ENCODE measurements at regions not wholly inside any gene's neighbourhood (a gene's known extent, or its start where the extent isn't known, plus 50 kb on each side); places are given as distances from the start of the nearest gene placed in this dataset.

DNA sequence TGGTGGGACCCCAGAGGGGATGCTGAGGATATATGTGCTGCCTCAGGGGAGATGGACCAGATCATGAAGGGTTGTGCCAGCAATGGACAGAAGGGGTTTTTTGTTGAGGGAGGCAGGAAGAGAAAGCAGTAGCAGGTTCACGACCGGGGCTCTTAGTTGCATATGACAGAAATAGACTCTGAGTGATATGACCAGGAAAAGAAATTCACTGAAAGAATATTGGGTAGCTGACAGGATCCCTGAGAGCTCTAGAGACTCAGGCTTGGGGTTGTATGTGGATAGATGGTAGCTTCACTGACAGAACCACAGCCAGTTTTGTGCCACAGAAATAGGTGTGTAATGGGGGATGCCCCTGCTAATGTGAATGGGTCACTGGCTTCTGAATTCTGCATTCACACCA lies 241.6 kb downstream of the ZNF621 start:
- no peak overlapping the region for H3K4me3 ChIP-seq (ENCODE audit: low read depth, low read length)
- DNase-seq: no peak

DNA sequence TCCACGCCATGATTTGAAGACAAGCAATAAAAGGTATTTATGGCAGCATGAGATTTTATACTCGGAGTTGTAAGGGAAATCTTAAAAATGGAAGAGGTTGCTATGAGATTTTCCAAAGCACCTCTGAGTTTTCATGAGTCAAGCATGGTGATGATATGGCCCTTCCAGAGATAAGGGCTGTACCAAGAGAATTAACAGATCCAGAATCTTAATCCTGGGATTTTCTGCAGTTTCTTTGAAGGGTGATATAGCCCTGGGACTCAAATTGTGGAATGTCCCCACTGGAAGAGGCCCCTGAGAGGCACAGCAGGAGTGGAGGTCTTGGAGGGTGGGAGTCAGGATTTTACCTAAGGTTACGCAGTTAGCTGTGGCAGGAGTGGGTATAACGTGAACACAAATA lies 243.3 kb downstream of the ZNF621 start:
- Histone ChIP-seq H3K36me3 (no peaks in the 10 kb centered on the region), H3K9me3 (ENCODE audit: severe bottlenecking) (no peaks in the 10 kb centered on the region), H3K27ac (no peak overlapping the region), H3K27me3 (ENCODE audit: insufficient read depth, low read depth, severe bottlenecking) (peaks cover 3% of the 10 kb centered on the region), H3K4me3 (ENCODE audit: low read depth, low read length) (no peak overlapping the region)
- TF ChIP-seq, protein P1, sequence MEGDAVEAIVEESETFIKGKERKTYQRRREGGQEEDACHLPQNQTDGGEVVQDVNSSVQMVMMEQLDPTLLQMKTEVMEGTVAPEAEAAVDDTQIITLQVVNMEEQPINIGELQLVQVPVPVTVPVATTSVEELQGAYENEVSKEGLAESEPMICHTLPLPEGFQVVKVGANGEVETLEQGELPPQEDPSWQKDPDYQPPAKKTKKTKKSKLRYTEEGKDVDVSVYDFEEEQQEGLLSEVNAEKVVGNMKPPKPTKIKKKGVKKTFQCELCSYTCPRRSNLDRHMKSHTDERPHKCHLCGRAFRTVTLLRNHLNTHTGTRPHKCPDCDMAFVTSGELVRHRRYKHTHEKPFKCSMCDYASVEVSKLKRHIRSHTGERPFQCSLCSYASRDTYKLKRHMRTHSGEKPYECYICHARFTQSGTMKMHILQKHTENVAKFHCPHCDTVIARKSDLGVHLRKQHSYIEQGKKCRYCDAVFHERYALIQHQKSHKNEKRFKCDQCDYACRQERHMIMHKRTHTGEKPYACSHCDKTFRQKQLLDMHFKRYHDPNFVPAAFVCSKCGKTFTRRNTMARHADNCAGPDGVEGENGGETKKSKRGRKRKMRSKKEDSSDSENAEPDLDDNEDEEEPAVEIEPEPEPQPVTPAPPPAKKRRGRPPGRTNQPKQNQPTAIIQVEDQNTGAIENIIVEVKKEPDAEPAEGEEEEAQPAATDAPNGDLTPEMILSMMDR (IDR thresholded peaks at IDR 0.05; ENCODE audit: low read depth, low read length): no peak
- DNase-seq: no peak

More for the DNA sequence above, 241.6 kb downstream of the ZNF621 start:
- TF ChIP-seq, protein P1 (IDR thresholded peaks at IDR 0.05; ENCODE audit: low read depth, low read length): no peak
- no peaks in the 10 kb centered on the region for H3K9me3 ChIP-seq (ENCODE audit: severe bottlenecking)
- no peak overlapping the region for H3K27ac ChIP-seq
- peaks cover 3% of the 10 kb centered on the region for H3K27me3 ChIP-seq (ENCODE audit: insufficient read depth, low read depth, severe bottlenecking)
- H3K36me3 ChIP-seq: no peaks in the 10 kb centered on the region

DNA sequence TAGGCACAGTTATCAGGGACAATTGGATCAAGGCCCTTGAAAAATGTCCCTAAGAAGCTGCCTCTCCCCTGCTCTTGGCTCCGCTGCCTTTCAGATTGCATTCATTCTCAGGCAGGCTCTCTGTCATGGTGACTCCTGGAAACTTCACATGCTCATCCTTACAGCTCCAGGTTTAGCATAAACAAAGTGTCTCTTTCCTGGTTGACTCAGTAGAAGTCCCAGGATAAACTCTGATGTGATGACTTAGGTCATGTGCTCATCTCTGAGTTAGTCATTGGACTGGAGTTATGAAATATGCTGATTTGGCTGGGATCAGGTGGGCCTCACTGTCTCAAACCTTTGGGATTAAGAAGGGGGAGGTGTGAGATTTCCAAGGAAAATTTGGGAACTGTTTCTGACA lies 243.8 kb downstream of the ZNF621 start:
- Histone ChIP-seq H3K27me3 (ENCODE audit: insufficient read depth, low read depth, severe bottlenecking) (peaks cover 3% of the 10 kb centered on the region), H3K27ac (no peak overlapping the region), H3K4me3 (ENCODE audit: low read depth, low read length) (no peak overlapping the region), H3K36me3 (no peaks in the 10 kb centered on the region), H3K9me3 (ENCODE audit: severe bottlenecking) (no peaks in the 10 kb centered on the region)
- TF ChIP-seq, protein P1 (IDR thresholded peaks at IDR 0.05; ENCODE audit: low read depth, low read length): no peak
- no peak for DNase-seq

DNA sequence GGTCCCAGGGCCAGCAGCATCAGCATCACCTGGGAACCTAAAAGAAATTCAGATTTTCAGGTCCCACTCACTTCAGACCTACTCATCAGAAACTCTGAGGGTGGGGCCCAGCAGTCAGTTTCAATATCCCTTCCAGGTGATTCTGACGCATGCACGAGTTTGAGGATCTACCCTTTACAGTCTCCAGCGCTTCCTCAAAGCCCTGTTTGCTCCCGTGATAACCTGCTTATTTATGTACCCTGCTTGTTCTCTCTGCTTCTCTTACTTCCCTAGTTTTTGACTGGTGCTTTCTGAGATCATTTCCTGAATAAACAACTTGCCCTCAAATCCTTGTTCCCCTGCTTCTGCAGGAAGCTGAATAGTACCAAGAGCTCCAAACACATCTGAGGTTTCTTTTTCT lies 245.3 kb downstream of the ZNF621 start:
- H3K27me3 ChIP-seq (ENCODE audit: insufficient read depth, low read depth, severe bottlenecking): peaks cover 3% of the 10 kb centered on the region
- no peak overlapping the region for H3K4me3 ChIP-seq (ENCODE audit: low read depth, low read length)
- no peak overlapping the region for H3K27ac ChIP-seq
- no peaks in the 10 kb centered on the region for H3K36me3 ChIP-seq
- no peaks in the 10 kb centered on the region for H3K9me3 ChIP-seq (ENCODE audit: severe bottlenecking)
- TF ChIP-seq, protein P1 (IDR thresholded peaks at IDR 0.05; ENCODE audit: low read depth, low read length): no peak
- no peak for DNase-seq

DNA sequence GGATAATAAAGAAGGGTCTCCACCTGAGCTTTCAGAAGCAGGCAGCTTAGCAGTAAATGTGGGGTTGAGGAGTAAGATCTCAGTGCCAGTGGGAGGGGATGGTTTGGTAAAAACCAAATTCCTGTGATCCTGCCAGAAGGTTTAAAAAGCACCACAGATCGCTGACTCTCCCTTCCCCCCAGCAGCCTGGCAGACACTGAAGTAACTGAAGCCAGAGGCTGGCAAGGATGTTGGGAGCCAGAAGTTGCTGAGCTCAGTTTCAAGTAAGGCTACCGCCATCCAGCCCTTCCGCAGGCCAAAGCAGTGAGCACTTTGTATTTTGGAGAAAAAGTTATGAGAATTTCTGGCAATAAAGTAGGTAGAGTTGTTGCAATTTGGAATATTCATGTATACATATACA lies 246.4 kb downstream of the ZNF621 start:
- no peak overlapping the region for H3K27ac ChIP-seq
- H3K4me3 ChIP-seq (ENCODE audit: low read depth, low read length): no peak overlapping the region
- H3K36me3 ChIP-seq: no peaks in the 10 kb centered on the region
- no peaks in the 10 kb centered on the region for H3K9me3 ChIP-seq (ENCODE audit: severe bottlenecking)
- peaks cover 3% of the 10 kb centered on the region for H3K27me3 ChIP-seq (ENCODE audit: insufficient read depth, low read depth, severe bottlenecking)
- no peak for DNase-seq
- TF ChIP-seq, protein P1 (IDR thresholded peaks at IDR 0.05; ENCODE audit: low read depth, low read length): no peak

DNA sequence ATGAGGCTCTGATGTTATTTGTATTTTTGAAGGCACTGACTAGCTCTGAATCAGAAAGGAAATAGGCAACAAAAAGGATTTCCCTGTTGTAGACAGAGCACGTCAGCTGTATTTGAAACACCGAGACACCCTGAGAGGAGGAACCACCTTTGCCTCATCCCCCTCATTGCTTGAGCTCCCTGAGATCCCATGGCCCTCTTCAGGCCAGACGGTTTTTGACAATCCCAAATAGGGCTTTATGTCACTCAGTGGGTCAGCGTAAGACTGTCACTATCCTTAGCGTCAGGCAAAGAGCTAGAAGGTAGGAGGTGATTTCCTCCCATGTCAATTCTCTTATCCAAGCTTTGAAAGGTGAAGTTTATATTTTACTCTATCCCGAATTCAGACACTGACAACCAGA lies 254.3 kb downstream of the ZNF621 start:
- no peaks in the 10 kb centered on the region for H3K9me3 ChIP-seq (ENCODE audit: severe bottlenecking)
- DNase-seq: no peak
- no peaks in the 10 kb centered on the region for H3K36me3 ChIP-seq
- H3K27me3 ChIP-seq (ENCODE audit: insufficient read depth, low read depth, severe bottlenecking): peaks cover 5% of the 10 kb centered on the region
- H3K4me3 ChIP-seq (ENCODE audit: low read depth, low read length): no peak overlapping the region
- TF ChIP-seq, protein P1 (IDR thresholded peaks at IDR 0.05; ENCODE audit: low read depth, low read length): no peak
- no peak overlapping the region for H3K27ac ChIP-seq
